ENCODE measurements at regions not wholly inside any gene's neighbourhood (a gene's known extent, or its start where the extent isn't known, plus 50 kb on each side); places are given as distances from the start of the nearest gene placed in this dataset.

GRCh38 chr5:124451721-124452383 is 294.6 kb downstream of the ZNF608 start:
- DNase-seq (ENCODE audit: low spot score in 2 of 2), result no peak
- FAIRE-seq, result no peak

GRCh38 chr5:124446120-124446519 is 300.3 kb downstream of the ZNF608 start:
- no peak for DNase-seq (ENCODE audit: low spot score in 2 of 2)
- FAIRE-seq, result no peak

- no peak for FAIRE-seq
- no peak for DNase-seq (ENCODE audit: low spot score in 2 of 2)
Observed at GRCh38 chr5:124445070-124445619, 301.3 kb downstream of the ZNF608 start.

- no peak for FAIRE-seq
Observed at GRCh38 chr5:124444147-124444775, 302.2 kb downstream of the ZNF608 start.

GRCh38 chr5:124440471-124440870 is 306.0 kb downstream of the ZNF608 start:
- no peak for FAIRE-seq
- no peak for DNase-seq (ENCODE audit: low spot score in 2 of 2)

More at GRCh38 chr5:124444147-124444775, 302.2 kb downstream of the ZNF608 start:
- no peak for DNase-seq (ENCODE audit: low spot score in 2 of 2)

DNA sequence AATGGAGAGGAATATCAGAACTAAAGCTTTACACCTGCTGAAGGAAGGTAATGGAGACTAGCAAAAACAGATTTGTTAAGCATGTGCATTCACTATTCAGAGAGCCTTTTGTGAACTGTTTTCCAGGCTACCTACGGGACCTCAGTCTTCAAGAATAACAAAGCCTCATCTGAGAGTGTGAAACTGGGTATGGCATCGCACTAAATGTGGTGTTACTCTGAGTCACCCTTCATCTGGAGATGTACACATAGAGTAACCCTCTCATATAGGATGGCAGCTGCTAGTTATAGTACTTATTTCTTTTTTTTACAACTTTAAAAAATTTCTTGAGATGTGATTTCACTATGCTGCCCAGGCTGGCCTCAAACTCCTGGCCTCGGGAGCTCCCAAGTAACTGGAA is 306.8 kb downstream of the ZNF608 start:
- FAIRE-seq, result no peak
- no peak for DNase-seq (ENCODE audit: low spot score in 2 of 2)

DNA sequence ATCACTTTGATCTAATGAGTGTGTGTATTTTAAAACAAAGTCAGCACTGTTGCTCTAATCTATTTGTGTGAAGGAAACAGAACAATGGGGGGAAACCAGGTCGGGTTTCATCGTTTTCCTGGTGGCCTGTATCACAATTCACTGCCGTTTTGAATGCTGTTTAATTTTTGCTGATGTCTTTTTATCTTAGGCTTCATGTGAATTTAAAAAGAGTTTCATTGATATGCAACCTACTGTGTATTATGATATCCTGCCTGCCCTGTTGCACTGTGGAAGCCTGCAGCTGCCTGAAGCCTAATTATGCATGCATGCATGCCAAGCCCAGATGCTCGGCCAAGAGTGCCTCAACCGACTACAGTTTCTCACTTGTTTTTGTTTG is 307.5 kb downstream of the ZNF608 start:
- no peak for FAIRE-seq
- DNase-seq (ENCODE audit: low spot score in 2 of 2), result peak in 1 of 2 donors; percentile 11

- FAIRE-seq (no peak), DNase-seq (ENCODE audit: low spot score in 2 of 2) (no peak)
Observed at GRCh38 chr5:124438026-124438902, 308.2 kb downstream of the ZNF608 start.

- DNase-seq (ENCODE audit: low spot score in 2 of 2) (no peak), FAIRE-seq (no peak)
Observed at GRCh38 chr5:124436294-124436693, 310.1 kb downstream of the ZNF608 start.

DNA sequence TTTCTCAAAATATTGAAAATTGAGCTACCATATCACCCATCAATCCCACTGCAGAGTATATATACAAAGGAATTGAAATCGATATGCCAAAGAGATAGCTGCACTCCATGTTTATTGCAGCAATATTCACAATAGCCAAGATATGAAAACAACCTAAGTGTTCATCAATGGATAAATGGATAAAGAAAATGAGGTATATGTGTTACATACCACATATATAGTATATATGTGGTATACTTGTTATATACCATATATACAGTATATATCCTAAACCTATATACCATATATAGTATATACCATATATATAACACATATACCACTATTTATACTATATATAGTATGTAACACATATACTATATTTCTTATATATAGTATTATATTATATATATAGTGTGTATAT is 313.3 kb downstream of the ZNF608 start:
- DNase-seq (ENCODE audit: low spot score in 2 of 2) (no peak), FAIRE-seq (peak; percentile 72)

- DNase-seq (ENCODE audit: low spot score in 2 of 2) (no peak), FAIRE-seq (no peak)
Observed at GRCh38 chr5:124421584-124421983, 324.9 kb downstream of the ZNF608 start.

- FAIRE-seq (no peak), DNase-seq (ENCODE audit: low spot score in 2 of 2) (no peak)
Observed at GRCh38 chr5:124420952-124421351, 325.5 kb downstream of the ZNF608 start.

GRCh38 chr5:124419531-124419930 is 326.9 kb downstream of the ZNF608 start:
- DNase-seq (ENCODE audit: low spot score in 2 of 2), result no peak
- FAIRE-seq, result no peak

GRCh38 chr5:124418390-124418789 is 328.0 kb downstream of the ZNF608 start:
- DNase-seq (ENCODE audit: low spot score in 2 of 2) (no peak), FAIRE-seq (no peak)

- DNase-seq (ENCODE audit: low spot score in 2 of 2) (no peak), FAIRE-seq (no peak)
Observed at GRCh38 chr5:124417196-124417595, 329.2 kb downstream of the ZNF608 start.

DNA sequence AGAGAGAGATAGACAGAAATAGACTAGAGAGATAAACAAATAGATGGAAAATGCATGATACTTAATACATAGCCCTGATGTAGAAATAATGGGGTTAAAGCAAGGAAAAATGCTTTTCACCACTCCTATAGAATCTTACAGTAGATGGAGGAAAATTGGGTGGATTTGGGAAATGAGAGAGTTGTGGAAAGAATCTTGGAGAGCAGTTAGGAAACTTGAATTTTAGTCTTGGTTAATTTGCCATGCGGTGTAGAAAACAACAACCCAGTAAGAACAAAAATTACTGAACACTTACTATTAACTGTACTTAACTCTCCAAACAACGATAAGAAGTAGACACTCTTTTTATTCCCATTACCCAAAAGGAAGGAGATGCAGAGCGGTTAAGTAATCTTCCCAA is 329.8 kb downstream of the ZNF608 start:
- DNase-seq (ENCODE audit: low spot score in 2 of 2) (no peak), FAIRE-seq (no peak)

- FAIRE-seq, result no peak
Observed at GRCh38 chr5:124414973-124415372, 331.5 kb downstream of the ZNF608 start.

GRCh38 chr5:124410539-124411488 is 335.6 kb downstream of the ZNF608 start:
- FAIRE-seq (no peak), DNase-seq (ENCODE audit: low spot score in 2 of 2) (no peak)

More at GRCh38 chr5:124414973-124415372, 331.5 kb downstream of the ZNF608 start:
- DNase-seq (ENCODE audit: low spot score in 2 of 2), result no peak

- no peak for FAIRE-seq
- DNase-seq (ENCODE audit: low spot score in 2 of 2), result no peak
Observed at GRCh38 chr5:124408738-124409453, 337.5 kb downstream of the ZNF608 start.

Measured in frontal cortex (tissue), 3 donors.